Trophoblast cell (in vitro differentiated cells and primary cell): ENCODE measurements at regions not wholly inside any gene's neighbourhood (a gene's known extent, or its start where the extent isn't known, plus 50 kb on each side); places are given as distances from the start of the nearest gene placed in this dataset.
"Not testable (repeated sequence)": the region's sequence is repeated elsewhere in the genome, so short reads cannot be mapped to it uniquely, and the experiment has no call there.

Source experiments
- DNase-seq, 2 donors: peaks; one replicate each; pipeline ENCODE4 v3.0.0-alpha.2; 2016
- H2AFZ ChIP-seq: 2 replicates; pipeline ENCODE4 v1.6.1; 2013; ENCODE audit warnings: low read length, moderate library complexity, mild to moderate bottlenecking; ENCODE audit not compliant: insufficient read depth, poor library complexity
- H2AK5ac ChIP-seq: 2 replicates; pipeline ENCODE4 v1.6.1; 2013; ENCODE audit warnings: mild to moderate bottlenecking, low read length
- H2BK120ac ChIP-seq: 2 replicates; pipeline ENCODE4 v1.6.1; 2013; ENCODE audit warnings: low read length, mild to moderate bottlenecking, moderate library complexity; ENCODE audit not compliant: insufficient read depth, poor library complexity
- H2BK12ac ChIP-seq: 2 replicates; pipeline ENCODE4 v1.6.1; 2013; ENCODE audit warnings: mild to moderate bottlenecking, low read length, moderate library complexity
- H2BK5ac ChIP-seq: 2 replicates; pipeline ENCODE4 v1.6.1; 2013; ENCODE audit warnings: low read length, low read depth, moderate library complexity, mild to moderate bottlenecking; ENCODE audit not compliant: poor library complexity
- H3K14ac ChIP-seq: 2 replicates; pipeline ENCODE4 v1.6.1; 2013; ENCODE audit warnings: mild to moderate bottlenecking, low read length
- H3K18ac ChIP-seq: 2 replicates; pipeline ENCODE4 v1.6.1; 2013; ENCODE audit warnings: mild to moderate bottlenecking, low read length
- H3K23ac ChIP-seq: 2 replicates; pipeline ENCODE4 v1.6.1; 2013; ENCODE audit warnings: low read length
- H3K27ac ChIP-seq: 2 replicates; pipeline ENCODE4 v1.5.1; 2013; ENCODE audit warnings: low read depth, mild to moderate bottlenecking, inconsistent platforms, low read length, moderate library complexity
- H3K27me3 ChIP-seq: 2 replicates; pipeline ENCODE4 v1.6.1; 2013; ENCODE audit warnings: inconsistent platforms, mild to moderate bottlenecking, low read length, moderate library complexity; ENCODE audit not compliant: insufficient read depth
- H3K36me3 ChIP-seq, 2 experiments: 1 replicate in 1 of 2; 2 replicates in 1 of 2; pipeline ENCODE4 v1.6.1; 2013; ENCODE audit warnings: low read length in 2 of 2, mild to moderate bottlenecking in 2 of 2, moderate library complexity in 1 of 2; ENCODE audit not compliant: insufficient read depth in 2 of 2, control insufficient read depth in 1 of 2
- H3K4ac ChIP-seq: 2 replicates; pipeline ENCODE4 v1.6.1; 2013; ENCODE audit warnings: low read depth, mild to moderate bottlenecking, low read length, moderate library complexity
- H3K4me1 ChIP-seq, 2 experiments: 1 replicate in 1 of 2; 2 replicates in 1 of 2; pipeline ENCODE4 v1.6.1; 2013; ENCODE audit warnings: low read length in 2 of 2, mild to moderate bottlenecking in 2 of 2, moderate library complexity in 1 of 2; ENCODE audit not compliant: insufficient read depth in 2 of 2, control insufficient read depth in 1 of 2
- H3K4me2 ChIP-seq: 2 replicates; pipeline ENCODE4 v1.6.1; 2013; ENCODE audit warnings: inconsistent platforms, mild to moderate bottlenecking, low read length, moderate library complexity
- H3K4me3 ChIP-seq: 2 replicates; pipeline ENCODE4 v1.5.1; 2013; ENCODE audit warnings: mild to moderate bottlenecking, low read depth, low read length, inconsistent platforms
- H3K79me1 ChIP-seq: one replicate; pipeline ENCODE4 v1.6.1; 2013; ENCODE audit warnings: low read length
- H3K79me2 ChIP-seq: 2 replicates; pipeline ENCODE4 v1.6.1; 2013; ENCODE audit warnings: low read length, mild to moderate bottlenecking; ENCODE audit not compliant: control insufficient read depth, insufficient read depth, poor library complexity
- H3K9ac ChIP-seq: 2 replicates; pipeline ENCODE4 v1.6.1; 2013; ENCODE audit warnings: mild to moderate bottlenecking, low read length
- H3K9me3 ChIP-seq: 2 replicates; pipeline ENCODE4 v1.6.1; 2013; ENCODE audit warnings: low read depth, mild to moderate bottlenecking, control low read depth, inconsistent platforms, low read length; ENCODE audit not compliant: insufficient read depth
- H4K12ac ChIP-seq: 2 replicates; pipeline ENCODE4 v1.6.1; 2013; ENCODE audit warnings: low read depth, mild to moderate bottlenecking, low read length, moderate library complexity
- H4K8ac ChIP-seq: 2 replicates; pipeline ENCODE4 v1.6.1; 2013; ENCODE audit warnings: low read depth, mild to moderate bottlenecking, low read length, moderate library complexity
- H4K91ac ChIP-seq: one replicate; pipeline ENCODE4 v1.6.1; 2013; ENCODE audit warnings: low read depth, mild to moderate bottlenecking, low read length, moderate library complexity
- WGBS: extraction: QIAGEN DNeasy Blood & Tissue Kit; methylation state at CpG from one replicate; pipeline ENCODE4 v1.1.7; 2013; ENCODE audit warnings: missing lambda C conversion rate; ENCODE audit not compliant: insufficient read length, insufficient coverage; ENCODE audit errors: extremely low coverage; 5-methylcytosine and 5-hydroxymethylcytosine counted together

GRCh38 chr14:38930898-38931297 is 172.1 kb downstream of the SEC23A start:
- H3K9me3 ChIP-seq, result no peaks in the 10 kb centered on the region
- H3K4me2 ChIP-seq, result no peak overlapping the region
- no peak overlapping the region for H2AFZ ChIP-seq
- no peak overlapping the region for H4K12ac ChIP-seq
- no peak overlapping the region for H4K91ac ChIP-seq
- WGBS, result no CpG with 5 or more reads among the region's 1 CpG
- peaks cover 0 to 3% of the 10 kb centered on the region in 2 experiments for H3K4me1 ChIP-seq
- no peaks in the 10 kb centered on the region for H3K36me3 ChIP-seq
- H3K18ac ChIP-seq, result no peak overlapping the region
- H3K79me1 ChIP-seq, result no peaks in the 10 kb centered on the region
- H3K14ac ChIP-seq, result no peak overlapping the region
- H3K4ac ChIP-seq, result no peak overlapping the region
- H2BK120ac ChIP-seq, result no peak overlapping the region
- no peak overlapping the region for H4K8ac ChIP-seq
- no peak overlapping the region for H3K9ac ChIP-seq
- DNase-seq, result no peak
- no peak overlapping the region for H3K4me3 ChIP-seq
- H2BK12ac ChIP-seq, result no peak overlapping the region
- no peaks in the 10 kb centered on the region for H3K27me3 ChIP-seq
- no peak overlapping the region for H2AK5ac ChIP-seq
- H3K79me2 ChIP-seq, result no peaks in the 10 kb centered on the region
- no peak overlapping the region for H3K27ac ChIP-seq
- no peak overlapping the region for H3K23ac ChIP-seq
- H2BK5ac ChIP-seq, result no peak overlapping the region

GRCh38 chr14:38930022-38930421 is 173.0 kb downstream of the SEC23A start:
- Histone ChIP-seq H3K4ac (no peak overlapping the region), H3K9me3 (no peaks in the 10 kb centered on the region), H3K18ac (no peak overlapping the region), H4K8ac (no peak overlapping the region), H4K12ac (no peak overlapping the region), H3K4me1 (peaks cover 0 to 3% of the 10 kb centered on the region in 2 experiments), H2BK120ac (no peak overlapping the region), H2BK5ac (no peak overlapping the region), H3K36me3 (no peaks in the 10 kb centered on the region), H3K9ac (no peak overlapping the region), H3K4me2 (no peak overlapping the region), H2AFZ (no peak overlapping the region), H4K91ac (no peak overlapping the region), H3K27ac (no peak overlapping the region), H3K4me3 (no peak overlapping the region), H3K79me2 (no peaks in the 10 kb centered on the region), H2BK12ac (no peak overlapping the region), H3K14ac (no peak overlapping the region), H2AK5ac (no peak overlapping the region), H3K27me3 (no peaks in the 10 kb centered on the region), H3K79me1 (no peaks in the 10 kb centered on the region), H3K23ac (no peak overlapping the region)
- DNase-seq, result no peak
- WGBS, result no CpG with 5 or more reads among the region's 3 CpGs

GRCh38 chr14:38929416-38929815 is 173.6 kb downstream of the SEC23A start:
- no peak overlapping the region for H3K23ac ChIP-seq
- no peak for DNase-seq
- H3K9ac ChIP-seq, result no peak overlapping the region
- no peak overlapping the region for H2AK5ac ChIP-seq
- no peaks in the 10 kb centered on the region for H3K36me3 ChIP-seq
- H3K27ac ChIP-seq, result no peak overlapping the region
- no peaks in the 10 kb centered on the region for H3K9me3 ChIP-seq
- H3K79me2 ChIP-seq, result no peaks in the 10 kb centered on the region
- no peak overlapping the region for H3K4me2 ChIP-seq
- no peak overlapping the region for H3K14ac ChIP-seq
- no peak overlapping the region for H3K4me3 ChIP-seq
- H4K91ac ChIP-seq, result no peak overlapping the region
- H3K4ac ChIP-seq, result no peak overlapping the region
- no peaks in the 10 kb centered on the region for H3K27me3 ChIP-seq
- H2AFZ ChIP-seq, result no peak overlapping the region
- no peaks in the 10 kb centered on the region for H3K79me1 ChIP-seq
- no peak overlapping the region for H4K8ac ChIP-seq
- H2BK12ac ChIP-seq, result no peak overlapping the region
- H2BK5ac ChIP-seq, result no peak overlapping the region
- H4K12ac ChIP-seq, result no peak overlapping the region
- H3K4me1 ChIP-seq, result peaks cover 0 to 3% of the 10 kb centered on the region in 2 experiments
- H2BK120ac ChIP-seq, result no peak overlapping the region
- H3K18ac ChIP-seq, result no peak overlapping the region

- H3K14ac ChIP-seq, H3K79me1 ChIP-seq, H3K9ac ChIP-seq, H3K27ac ChIP-seq, H2BK5ac ChIP-seq, H3K23ac ChIP-seq, H2AFZ ChIP-seq, H3K27me3 ChIP-seq, H4K91ac ChIP-seq, H4K8ac ChIP-seq, H3K9me3 ChIP-seq, H3K79me2 ChIP-seq, H3K4ac ChIP-seq, H2BK12ac ChIP-seq, H4K12ac ChIP-seq, H3K18ac ChIP-seq, H3K4me2 ChIP-seq, H3K4me1 ChIP-seq, H2BK120ac ChIP-seq, H3K4me3 ChIP-seq, H3K36me3 ChIP-seq, H2AK5ac ChIP-seq, DNase-seq: not testable (repeated sequence)
- WGBS, result no CpG with 5 or more reads among the region's 11 CpGs
Measured at GRCh38 chr14:38921893-38922292, 181.1 kb downstream of the SEC23A start.
